Occipital lobe (tissue), 1 donor: ENCODE measurements at regions not wholly inside any gene's neighbourhood (a gene's known extent, or its start where the extent isn't known, plus 50 kb on each side); places are given as distances from the start of the nearest gene placed in this dataset.
"Not testable (repeated sequence)": the region's sequence is repeated elsewhere in the genome, so short reads cannot be mapped to it uniquely, and the experiment has no call there.

Experiments
- DNase-seq: peaks from one replicate; lab custom pipeline; 2025; lab: John Stamatoyannopoulos, UW

- DNase-seq, result no peak
These were observed 1736.4 kb downstream of the TP53TG3F start for GRCh38 chr16:35195864-35196216.

GRCh38 chr16:35196313-35196712 lies 1736.9 kb downstream of the TP53TG3F start:
- DNase-seq, result no peak

- no peak for DNase-seq
These were observed 1738.2 kb downstream of the TP53TG3F start for GRCh38 chr16:35197656-35198055.

GRCh38 chr16:35198223-35199199 lies 1739.1 kb downstream of the TP53TG3F start:
- no peak for DNase-seq

GRCh38 chr16:35200662-35201061 lies 1741.2 kb downstream of the TP53TG3F start:
- no peak for DNase-seq

GRCh38 chr16:35201151-35201550 lies 1741.7 kb downstream of the TP53TG3F start:
- no peak for DNase-seq

GRCh38 chr16:35203636-35204035 lies 1744.2 kb downstream of the TP53TG3F start:
- DNase-seq, result no peak

GRCh38 chr16:35207059-35207999 lies 1747.9 kb downstream of the TP53TG3F start:
- DNase-seq, result no peak

GRCh38 chr16:35208001-35208935 lies 1748.9 kb downstream of the TP53TG3F start:
- no peak for DNase-seq

- DNase-seq, result no peak
These were observed 1751.4 kb downstream of the TP53TG3F start for GRCh38 chr16:35210681-35211433.

GRCh38 chr16:35214840-35215239 lies 1755.4 kb downstream of the TP53TG3F start:
- no peak for DNase-seq

GRCh38 chr16:35215287-35215686 lies 1755.9 kb downstream of the TP53TG3F start:
- DNase-seq, result no peak

GRCh38 chr16:35216261-35216660 lies 1756.8 kb downstream of the TP53TG3F start:
- DNase-seq, result not testable (repeated sequence)

GRCh38 chr16:35221482-35222185 lies 1762.2 kb downstream of the TP53TG3F start:
- no peak for DNase-seq

GRCh38 chr16:35234679-35235078 lies 1775.3 kb downstream of the TP53TG3F start:
- no peak for DNase-seq

- no peak for DNase-seq
These were observed 1780.1 kb downstream of the TP53TG3F start for GRCh38 chr16:35239561-35239960.

GRCh38 chr16:35249051-35249450 lies 1789.6 kb downstream of the TP53TG3F start:
- DNase-seq, result no peak

GRCh38 chr16:35252356-35252936 lies 1793.0 kb downstream of the TP53TG3F start:
- DNase-seq, result no peak

- no peak for DNase-seq
These were observed 1795.9 kb downstream of the TP53TG3F start for GRCh38 chr16:35255186-35255803.
